Lower lobe of right lung (tissue), 2 donors: ENCODE measurements at regions not wholly inside any gene's neighbourhood (a gene's known extent, or its start where the extent isn't known, plus 50 kb on each side); places are given as distances from the start of the nearest gene placed in this dataset.

Experiments
- ATAC-seq, 2 donors: fragments of 200-7000 bp; cut with Tn5 transposase; one replicate each; pipeline ENCODE4 v1.9.1; 2020 to 2022; ENCODE audit warnings: mild to moderate bottlenecking in 2 of 2, moderate library complexity in 2 of 2
- DNase-seq: peaks from one replicate; pipeline ENCODE4 v3.0.0-alpha.2; 2020
- H3K27ac ChIP-seq: fragments of 200-600 bp; one replicate; pipeline ENCODE4 v1.8.0; 2022
- H3K27me3 ChIP-seq: fragments of 200-600 bp; one replicate; pipeline ENCODE4 v1.8.0; 2022; ENCODE audit warnings: low read depth
- H3K36me3 ChIP-seq: fragments of 200-600 bp; one replicate; pipeline ENCODE4 v1.8.0; 2022; ENCODE audit warnings: mild to moderate bottlenecking
- H3K4me1 ChIP-seq: fragments of 200-600 bp; one replicate; pipeline ENCODE4 v1.8.0; 2022
- H3K4me3 ChIP-seq: fragments of 200-600 bp; one replicate; pipeline ENCODE4 v1.8.0; 2022; ENCODE audit warnings: mild to moderate bottlenecking
- H3K9me3 ChIP-seq: fragments of 200-600 bp; one replicate; pipeline ENCODE4 v1.8.0; 2022
- intact Hi-C: fragments of 100-400 bp; cut with DNase I; formaldehyde crosslinking; loops from one replicate; pipeline ENCODE4 v1.11.0; 2022
- TF ChIP-seq, protein P1 (sequence below): fragments of 200-600 bp; IDR thresholded peaks from one replicate; pipeline ENCODE4 v1.8.0; 2022; ENCODE audit warnings: antibody characterized with exemption, mild to moderate bottlenecking
- donor health status: DM: no; HTN: yes; CAD: no; lungs with severe emphysema.

DNA sequence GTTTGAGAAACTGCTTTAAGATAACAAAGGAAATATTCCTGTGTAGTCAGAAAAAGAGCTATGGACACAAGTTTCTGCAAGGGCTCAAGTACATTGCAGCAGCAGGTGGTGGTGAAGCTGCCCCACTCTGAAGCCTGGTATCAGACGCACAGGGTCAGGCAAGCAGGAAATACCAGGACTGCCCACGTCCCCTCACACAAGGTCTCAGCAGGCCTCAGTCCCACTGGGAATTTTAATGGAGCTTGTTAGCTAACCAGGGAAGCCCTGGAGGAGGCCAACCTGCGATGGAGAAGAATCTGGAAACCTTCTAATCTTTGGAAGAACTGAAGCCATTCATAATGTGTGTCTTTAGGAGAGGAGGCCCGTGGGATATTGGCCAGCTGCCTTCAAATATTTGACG lies 168.3 kb downstream of the UXS1 start:
- Histone ChIP-seq H3K4me1 (peaks cover 22% of the 10 kb centered on the region), H3K27me3 (no peaks in the 10 kb centered on the region), H3K36me3 (no peaks in the 10 kb centered on the region), H3K4me3 (no peak overlapping the region), H3K27ac (no peak overlapping the region), H3K9me3 (no peaks in the 10 kb centered on the region)
- intact Hi-C loops: no loop called here
- no peak for DNase-seq
- ATAC-seq: no peak
- TF ChIP-seq, protein P1, sequence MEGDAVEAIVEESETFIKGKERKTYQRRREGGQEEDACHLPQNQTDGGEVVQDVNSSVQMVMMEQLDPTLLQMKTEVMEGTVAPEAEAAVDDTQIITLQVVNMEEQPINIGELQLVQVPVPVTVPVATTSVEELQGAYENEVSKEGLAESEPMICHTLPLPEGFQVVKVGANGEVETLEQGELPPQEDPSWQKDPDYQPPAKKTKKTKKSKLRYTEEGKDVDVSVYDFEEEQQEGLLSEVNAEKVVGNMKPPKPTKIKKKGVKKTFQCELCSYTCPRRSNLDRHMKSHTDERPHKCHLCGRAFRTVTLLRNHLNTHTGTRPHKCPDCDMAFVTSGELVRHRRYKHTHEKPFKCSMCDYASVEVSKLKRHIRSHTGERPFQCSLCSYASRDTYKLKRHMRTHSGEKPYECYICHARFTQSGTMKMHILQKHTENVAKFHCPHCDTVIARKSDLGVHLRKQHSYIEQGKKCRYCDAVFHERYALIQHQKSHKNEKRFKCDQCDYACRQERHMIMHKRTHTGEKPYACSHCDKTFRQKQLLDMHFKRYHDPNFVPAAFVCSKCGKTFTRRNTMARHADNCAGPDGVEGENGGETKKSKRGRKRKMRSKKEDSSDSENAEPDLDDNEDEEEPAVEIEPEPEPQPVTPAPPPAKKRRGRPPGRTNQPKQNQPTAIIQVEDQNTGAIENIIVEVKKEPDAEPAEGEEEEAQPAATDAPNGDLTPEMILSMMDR: no peak

DNA sequence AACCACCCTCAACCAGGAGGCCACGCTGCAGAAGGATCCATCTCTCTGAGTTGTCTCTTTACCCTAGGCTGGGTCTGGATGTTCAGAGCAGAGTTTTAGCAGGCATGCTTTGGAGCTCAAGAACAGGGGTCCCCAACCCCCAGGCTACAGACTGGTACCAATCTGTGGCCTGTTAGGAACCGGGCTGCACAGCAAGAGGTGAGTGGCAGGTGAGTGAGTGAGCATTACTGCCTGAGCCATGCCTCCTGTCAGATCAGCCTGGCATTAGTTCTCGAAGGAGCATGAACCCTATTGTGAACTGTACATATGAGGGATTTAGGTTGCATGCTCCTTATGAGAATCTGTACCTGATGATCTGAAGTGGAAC lies 172.5 kb downstream of the UXS1 start:
- ATAC-seq (no peak), DNase-seq (no peak)
- no peak overlapping the region for H3K4me3 ChIP-seq
- TF ChIP-seq, protein P1: no peak
- intact Hi-C loops: no loop called here
- H3K9me3 ChIP-seq: no peaks in the 10 kb centered on the region
- H3K36me3 ChIP-seq: no peaks in the 10 kb centered on the region
- H3K27me3 ChIP-seq: no peaks in the 10 kb centered on the region
- H3K4me1 ChIP-seq: peaks cover 10% of the 10 kb centered on the region
- no peak overlapping the region for H3K27ac ChIP-seq

DNA sequence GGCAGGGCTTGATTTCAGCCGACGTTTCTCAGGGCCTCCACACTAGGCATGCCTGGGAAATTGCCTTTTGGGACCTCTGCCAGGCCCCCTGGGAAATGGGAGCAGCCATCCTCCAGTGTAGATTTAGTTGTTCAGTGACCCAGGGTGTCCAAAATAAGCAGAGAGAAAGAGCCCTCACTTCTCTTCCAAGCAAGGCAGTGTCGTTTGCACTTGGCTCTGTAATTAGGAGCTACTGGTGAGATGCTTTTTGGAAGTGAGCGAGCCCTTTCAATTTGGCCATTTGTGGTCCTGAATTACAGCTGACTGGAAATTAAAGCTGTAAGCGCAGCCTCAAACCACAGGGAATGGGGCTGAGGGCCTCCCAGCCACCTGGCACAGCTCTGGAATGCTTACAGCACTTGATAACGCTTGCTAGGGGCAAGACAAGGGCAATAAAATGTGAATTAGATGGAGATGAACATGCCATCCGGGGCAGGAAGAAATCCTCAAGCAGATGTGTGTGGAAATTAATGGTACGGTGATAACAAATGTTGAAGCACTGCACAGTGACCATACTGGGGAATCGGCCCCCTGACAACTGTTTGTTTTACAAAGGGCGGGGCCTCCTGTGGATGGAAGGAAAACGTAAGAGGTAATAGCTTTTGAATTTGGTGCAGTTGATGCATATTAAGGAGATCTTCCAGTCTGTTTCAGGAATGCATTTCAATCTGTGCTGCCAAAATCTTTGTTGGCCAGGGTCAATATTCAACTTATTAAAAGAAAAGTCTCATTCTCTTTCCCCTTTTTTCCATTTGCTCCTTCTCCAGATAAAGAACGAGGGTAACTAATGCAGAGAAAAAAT lies 173.1 kb downstream of the UXS1 start:
- no peaks in the 10 kb centered on the region for H3K27me3 ChIP-seq
- no peaks in the 10 kb centered on the region for H3K36me3 ChIP-seq
- H3K4me1 ChIP-seq: peaks cover 10% of the 10 kb centered on the region
- TF ChIP-seq, protein P1: no peak
- no peaks in the 10 kb centered on the region for H3K9me3 ChIP-seq
- no peak for ATAC-seq
- DNase-seq: no peak
- intact Hi-C loops: no loop called here
- H3K4me3 ChIP-seq: no peak overlapping the region
- no peak overlapping the region for H3K27ac ChIP-seq

DNA sequence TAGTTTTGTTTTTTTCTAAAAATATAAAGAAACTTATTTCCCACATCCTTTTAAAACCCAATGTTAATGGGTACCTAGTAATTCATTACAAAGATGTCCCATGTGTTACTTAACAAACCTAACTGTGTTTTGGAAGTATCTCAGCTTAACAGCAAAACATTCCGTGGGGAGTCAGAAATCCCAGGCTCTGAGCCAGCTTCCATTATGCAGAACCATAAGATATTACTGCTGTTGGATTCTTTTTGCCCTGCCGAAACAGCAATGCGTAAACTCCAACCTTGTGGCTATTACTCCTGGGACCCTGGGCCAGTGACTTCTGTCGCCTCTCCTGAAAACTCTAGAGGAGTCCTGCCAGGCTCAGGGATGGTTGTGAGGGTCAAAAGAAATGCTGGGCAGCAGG lies 174.1 kb downstream of the UXS1 start:
- Histone ChIP-seq H3K36me3 (no peaks in the 10 kb centered on the region), H3K9me3 (no peaks in the 10 kb centered on the region), H3K27ac (no peak overlapping the region), H3K4me3 (no peak overlapping the region), H3K27me3 (no peaks in the 10 kb centered on the region), H3K4me1 (peaks cover 10% of the 10 kb centered on the region)
- DNase-seq (no peak), ATAC-seq (no peak)
- intact Hi-C loops: no loop called here
- TF ChIP-seq, protein P1: no peak

DNA sequence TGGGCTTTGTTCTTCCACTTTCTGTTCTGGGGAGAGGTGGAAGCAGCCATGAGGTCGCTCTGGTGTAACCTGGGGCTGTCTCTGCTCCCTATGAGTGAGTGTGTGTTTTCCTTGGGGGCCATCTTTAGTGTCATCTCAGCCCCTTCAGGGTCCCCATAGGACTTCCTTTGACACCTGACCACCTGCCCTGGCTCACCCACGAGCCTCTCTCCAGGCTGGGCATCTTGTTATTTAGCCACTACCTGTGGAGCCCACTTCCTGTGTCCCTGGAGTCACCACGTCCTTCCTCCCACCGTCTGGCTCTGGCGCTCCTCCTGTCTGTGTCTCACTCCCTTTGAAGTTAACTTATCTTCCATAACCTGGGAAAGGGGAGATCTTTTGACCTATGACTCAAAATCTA lies 176.0 kb downstream of the UXS1 start:
- no peak for DNase-seq
- Histone ChIP-seq H3K4me3 (no peak overlapping the region), H3K4me1 (peaks cover 10% of the 10 kb centered on the region), H3K9me3 (no peaks in the 10 kb centered on the region), H3K27me3 (no peaks in the 10 kb centered on the region), H3K27ac (no peak overlapping the region), H3K36me3 (no peaks in the 10 kb centered on the region)
- TF ChIP-seq, protein P1: no peak
- intact Hi-C loops: no loop called here
- ATAC-seq: no peak
